Stomach (tissue), 8 donors: ENCODE measurements at regions not wholly inside any gene's neighbourhood (a gene's known extent, or its start where the extent isn't known, plus 50 kb on each side); places are given as distances from the start of the nearest gene placed in this dataset.
A peak's percentile ranks its signal among the peaks of the same experiment; 100 is the strongest.

Experiments used
- DNase-seq, 2 donors: peaks; one replicate each; pipeline versions ENCODE4 v3.0.0 to v3.0.0-alpha.2; 2013 to 2019
- H3K27ac ChIP-seq, 5 donors: fragments of 200-600 bp in 4 of 5; sonication (generic) in 4 of 5; one replicate each; pipeline ENCODE4 v1.5.1; 2013 to 2019; ENCODE audit warnings: mild to moderate bottlenecking in 1 of 5, moderate library complexity in 1 of 5
- H3K27me3 ChIP-seq, 3 donors: fragments of 200-600 bp; sonication (generic); one replicate each; pipeline ENCODE4 v1.5.1; 2017 to 2019; ENCODE audit warnings: mixed run types in 1 of 3
- H3K36me3 ChIP-seq, 4 donors: fragments of 200-600 bp; sonication (generic); 1 replicate in 3 of 4; 2 replicates in 1 of 4; pipeline ENCODE4 v1.5.1; 2016 to 2019
- H3K4me1 ChIP-seq, 4 donors: fragments of 200-600 bp; sonication (generic); one replicate each; pipeline ENCODE4 v1.5.1; 2016 to 2019
- H3K4me3 ChIP-seq, 4 donors: fragments of 200-600 bp; sonication (generic) in 3 of 4; one replicate each; pipeline ENCODE4 v1.5.1; 2016 to 2019; ENCODE audit warnings: mild to moderate bottlenecking in 1 of 4
- H3K9me3 ChIP-seq, 4 donors: fragments of 200-600 bp; sonication (generic); one replicate each; pipeline ENCODE4 v1.5.1; 2016 to 2019
- CTCF ChIP-seq, 7 experiments: fragments of 450-650 bp in 4 of 7; fragments of 200-600 bp in 3 of 7; sonication (generic) in 3 of 7; IDR thresholded peaks; one replicate each; pipeline ENCODE4 v1.5.1; 2016 to 2019; ENCODE audit warnings: antibody characterized with exemption in 7 of 7, control low read depth in 2 of 7, mild to moderate bottlenecking in 1 of 7
- EP300 ChIP-seq: sonication (generic); formaldehyde crosslinking; IDR thresholded peaks from one replicate; pipeline ENCODE4 v1.6.1; 2017; ENCODE audit warnings: antibody characterized with exemption
- POLR2A ChIP-seq, 4 donors: fragments of 450-650 bp; IDR thresholded peaks; one replicate each; pipeline ENCODE4 v1.6.1; 2016; ENCODE audit warnings: antibody characterized with exemption in 4 of 4, control low read depth in 2 of 4, mild to moderate bottlenecking in 1 of 4, moderate library complexity in 1 of 4
- POLR2AphosphoS5 ChIP-seq, 3 donors: sonication (generic); formaldehyde crosslinking; IDR thresholded peaks; one replicate each; pipeline ENCODE4 v1.6.1; 2016; ENCODE audit warnings: antibody characterized with exemption in 3 of 3
- WGBS, 5 donors: extraction: QIAGEN DNeasy Blood & Tissue Kit in 3 of 5; methylation state at CpG; one replicate each; pipeline versions ENCODE4 v1.1.5 to v1.1.7; 2013 to 2018; 5-methylcytosine and 5-hydroxymethylcytosine counted together
- intact Hi-C: fragments of 100-400 bp; cut with DNase I; formaldehyde crosslinking; loops from one replicate; pipeline ENCODE4 v1.15.1; 2023; ENCODE audit warnings: low total_unique reads
- donor health status: healthy with polysubstance abuse.
- donor health status: Bipolar disorder and iron deficiency.
- donor health status: healthy.

GRCh38 chr14:61911574-61911973 lies 149.4 kb downstream of the SNAPC1 start:
- no peaks in the 10 kb centered on the region for H3K36me3 ChIP-seq
- no peaks in the 10 kb centered on the region for H3K4me1 ChIP-seq
- no peaks in the 10 kb centered on the region for H3K27me3 ChIP-seq
- DNase-seq: peak in 1 of 2 donors; percentile 59
- no peaks in the 10 kb centered on the region for H3K9me3 ChIP-seq
- TF ChIP-seq EP300 (no peak), CTCF (IDR thresholded peaks at IDR 0.05) (no peak), POLR2AphosphoS5 (IDR thresholded peaks at IDR 0.05) (no peak), POLR2A (IDR thresholded peaks at IDR 0.05) (no peak)
- WGBS, 5 donors: 23 to 39% (median 30%) methylated on average over 4 of the region's 4 CpGs
- intact Hi-C loops: no loop called here
- no peak overlapping the region for H3K4me3 ChIP-seq
- H3K27ac ChIP-seq: no peak overlapping the region

- intact Hi-C loops: no loop called here
- Histone ChIP-seq H3K27me3 (no peaks in the 10 kb centered on the region), H3K4me1 (no peaks in the 10 kb centered on the region), H3K36me3 (no peaks in the 10 kb centered on the region), H3K4me3 (no peak overlapping the region), H3K9me3 (peaks cover 0 to 3% (median 0%) of the 10 kb centered on the region in 4 donors), H3K27ac (no peak overlapping the region)
- DNase-seq: no peak
- TF ChIP-seq CTCF (IDR thresholded peaks at IDR 0.05): no peak
- TF ChIP-seq POLR2A (IDR thresholded peaks at IDR 0.05): no peak
- TF ChIP-seq POLR2AphosphoS5 (IDR thresholded peaks at IDR 0.05): no peak
- TF ChIP-seq EP300: no peak
- 47 to 65% (median 50%) methylated on average over 2 of the region's 2 CpGs for WGBS, 5 donors
Measured at GRCh38 chr14:61918998-61919397, 156.8 kb downstream of the SNAPC1 start.

GRCh38 chr14:61923348-61923747 lies 161.1 kb downstream of the SNAPC1 start:
- DNase-seq: peak in 1 of 2 donors; percentile 51
- peaks cover 0 to 3% (median 0%) of the 10 kb centered on the region in 4 donors for H3K9me3 ChIP-seq
- H3K27me3 ChIP-seq: no peaks in the 10 kb centered on the region
- TF ChIP-seq EP300 (no peak), POLR2AphosphoS5 (IDR thresholded peaks at IDR 0.05) (no peak), POLR2A (IDR thresholded peaks at IDR 0.05) (no peak), CTCF (IDR thresholded peaks at IDR 0.05) (no peak)
- H3K36me3 ChIP-seq: no peaks in the 10 kb centered on the region
- H3K4me3 ChIP-seq: no peak overlapping the region
- 27 to 53% (median 35%) methylated on average over 4 of the region's 4 CpGs for WGBS, 5 donors
- H3K4me1 ChIP-seq: no peaks in the 10 kb centered on the region
- H3K27ac ChIP-seq: no peak overlapping the region
- intact Hi-C loops: no loop called here

- intact Hi-C loops: no loop called here
- no peaks in the 10 kb centered on the region for H3K36me3 ChIP-seq
- H3K9me3 ChIP-seq: no peaks in the 10 kb centered on the region
- H3K27ac ChIP-seq: no peak overlapping the region
- H3K4me1 ChIP-seq: no peaks in the 10 kb centered on the region
- no peak for DNase-seq
- no peak overlapping the region for H3K4me3 ChIP-seq
- no peaks in the 10 kb centered on the region for H3K27me3 ChIP-seq
- WGBS, 5 donors: 45 to 52% (median 50%) methylated on average over 5 of the region's 5 CpGs
- TF ChIP-seq CTCF (IDR thresholded peaks at IDR 0.05) (no peak), EP300 (no peak), POLR2A (IDR thresholded peaks at IDR 0.05) (no peak), POLR2AphosphoS5 (IDR thresholded peaks at IDR 0.05) (no peak)
Measured at GRCh38 chr14:61925043-61925442, 162.8 kb downstream of the SNAPC1 start.
